ENCODE measurements at regions not wholly inside any gene's neighbourhood (a gene's known extent, or its start where the extent isn't known, plus 50 kb on each side); places are given as distances from the start of the nearest gene placed in this dataset.

DNA sequence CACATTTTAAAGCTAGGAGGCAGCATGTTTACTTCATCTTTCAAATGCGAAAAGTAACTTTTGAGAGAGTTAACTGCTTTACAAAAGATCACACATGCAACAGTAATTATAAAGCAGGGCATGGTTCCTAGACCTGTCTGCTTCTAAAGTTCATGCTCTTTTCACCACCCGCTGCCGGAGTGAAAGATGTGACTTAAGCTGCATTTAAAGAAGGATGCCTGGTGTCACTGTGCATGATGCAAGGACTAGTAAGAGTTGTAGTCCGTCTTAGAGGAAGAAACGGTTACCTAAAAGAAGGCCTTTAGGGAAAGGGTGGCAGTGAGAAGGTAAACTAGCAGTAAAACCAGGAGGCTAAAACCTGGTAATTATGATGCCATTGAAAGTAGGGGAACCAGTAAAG, 1689.1 kb downstream of the KCNT2 start:
- no peak for TF ChIP-seq EZH2 (IDR thresholded peaks at IDR 0.05; ENCODE audit: low read depth)
- TF ChIP-seq, protein P1, sequence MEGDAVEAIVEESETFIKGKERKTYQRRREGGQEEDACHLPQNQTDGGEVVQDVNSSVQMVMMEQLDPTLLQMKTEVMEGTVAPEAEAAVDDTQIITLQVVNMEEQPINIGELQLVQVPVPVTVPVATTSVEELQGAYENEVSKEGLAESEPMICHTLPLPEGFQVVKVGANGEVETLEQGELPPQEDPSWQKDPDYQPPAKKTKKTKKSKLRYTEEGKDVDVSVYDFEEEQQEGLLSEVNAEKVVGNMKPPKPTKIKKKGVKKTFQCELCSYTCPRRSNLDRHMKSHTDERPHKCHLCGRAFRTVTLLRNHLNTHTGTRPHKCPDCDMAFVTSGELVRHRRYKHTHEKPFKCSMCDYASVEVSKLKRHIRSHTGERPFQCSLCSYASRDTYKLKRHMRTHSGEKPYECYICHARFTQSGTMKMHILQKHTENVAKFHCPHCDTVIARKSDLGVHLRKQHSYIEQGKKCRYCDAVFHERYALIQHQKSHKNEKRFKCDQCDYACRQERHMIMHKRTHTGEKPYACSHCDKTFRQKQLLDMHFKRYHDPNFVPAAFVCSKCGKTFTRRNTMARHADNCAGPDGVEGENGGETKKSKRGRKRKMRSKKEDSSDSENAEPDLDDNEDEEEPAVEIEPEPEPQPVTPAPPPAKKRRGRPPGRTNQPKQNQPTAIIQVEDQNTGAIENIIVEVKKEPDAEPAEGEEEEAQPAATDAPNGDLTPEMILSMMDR (conservative IDR thresholded peaks at IDR 0.05): no peak
- Histone ChIP-seq H3K9me2 (ENCODE audit: insufficient read depth) (no peaks in the 10 kb centered on the region), H2AFZ (no peak overlapping the region), H3K9me3 (ENCODE audit: insufficient read depth, low read depth) (no peaks in the 10 kb centered on the region), H3K4me2 (no peak overlapping the region), H3K27me3 (ENCODE audit: insufficient read depth, low read depth) (no peaks in the 10 kb centered on the region), H3K4me3 (no peak overlapping the region), H3K36me3 (ENCODE audit: low read depth) (no peaks in the 10 kb centered on the region), H3K27ac (no peak overlapping the region), H4K20me1 (ENCODE audit: insufficient read depth) (no peaks in the 10 kb centered on the region), H3K4me1 (replicated peaks; ENCODE audit: insufficient read depth) (no peaks in the 10 kb centered on the region), H3K79me2 (ENCODE audit: low read depth) (no peaks in the 10 kb centered on the region), H3F3A (ENCODE audit: insufficient read depth, low read depth) (no peaks in the 10 kb centered on the region)
- intact Hi-C loops (cut with micrococcal nuclease; ENCODE audit: unreplicated experiment): no loop called here
- ChIA-PET POLR2A (ENCODE audit: unreplicated experiment) (no interaction called here), CTCF (no interaction called here)
- DNase-seq: no peak
- BruUV-seq (replicated peaks): no TSS peak

DNA sequence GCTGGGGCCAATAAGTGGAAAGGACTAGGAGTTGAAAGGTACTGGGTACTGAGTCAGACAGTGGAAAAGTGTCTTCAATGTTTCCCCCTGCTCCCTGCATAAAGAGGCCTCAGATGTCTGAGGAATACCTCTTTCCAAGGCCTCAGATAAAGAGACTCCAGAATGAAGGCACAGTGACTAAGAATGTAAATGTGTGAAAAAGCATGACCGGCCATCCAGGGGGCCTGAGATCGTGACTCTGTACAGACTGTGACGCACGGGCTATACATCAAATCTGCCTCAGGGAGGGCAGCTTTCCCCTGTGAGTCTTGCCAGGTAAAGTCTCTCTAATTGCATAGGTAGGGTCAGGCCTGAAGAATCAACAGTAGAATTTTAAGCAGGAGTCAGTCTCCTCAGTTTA, 1690.5 kb downstream of the KCNT2 start:
- no peaks in the 10 kb centered on the region for H3K79me2 ChIP-seq (ENCODE audit: low read depth)
- H3K9me3 ChIP-seq (ENCODE audit: insufficient read depth, low read depth): no peaks in the 10 kb centered on the region
- no peaks in the 10 kb centered on the region for H3F3A ChIP-seq (ENCODE audit: insufficient read depth, low read depth)
- intact Hi-C loops (cut with micrococcal nuclease; ENCODE audit: unreplicated experiment): no loop called here
- H3K27ac ChIP-seq: no peak overlapping the region
- no peak for TF ChIP-seq EZH2 (IDR thresholded peaks at IDR 0.05; ENCODE audit: low read depth)
- TF ChIP-seq, protein P1 (conservative IDR thresholded peaks at IDR 0.05): no peak
- no TSS peak for BruUV-seq (replicated peaks)
- POLR2A ChIA-PET (ENCODE audit: unreplicated experiment): no interaction called here
- H3K36me3 ChIP-seq (ENCODE audit: low read depth): no peaks in the 10 kb centered on the region
- no peaks in the 10 kb centered on the region for H3K9me2 ChIP-seq (ENCODE audit: insufficient read depth)
- DNase-seq: no peak
- no peak overlapping the region for H3K4me3 ChIP-seq
- H3K4me1 ChIP-seq (replicated peaks; ENCODE audit: insufficient read depth): no peaks in the 10 kb centered on the region
- H3K4me2 ChIP-seq: no peak overlapping the region
- H3K27me3 ChIP-seq (ENCODE audit: insufficient read depth, low read depth): no peaks in the 10 kb centered on the region
- CTCF ChIA-PET: no interaction called here
- no peak overlapping the region; the same call in 1 of the 2 replicates for H2AFZ ChIP-seq
- H4K20me1 ChIP-seq (ENCODE audit: insufficient read depth): no peaks in the 10 kb centered on the region

DNA sequence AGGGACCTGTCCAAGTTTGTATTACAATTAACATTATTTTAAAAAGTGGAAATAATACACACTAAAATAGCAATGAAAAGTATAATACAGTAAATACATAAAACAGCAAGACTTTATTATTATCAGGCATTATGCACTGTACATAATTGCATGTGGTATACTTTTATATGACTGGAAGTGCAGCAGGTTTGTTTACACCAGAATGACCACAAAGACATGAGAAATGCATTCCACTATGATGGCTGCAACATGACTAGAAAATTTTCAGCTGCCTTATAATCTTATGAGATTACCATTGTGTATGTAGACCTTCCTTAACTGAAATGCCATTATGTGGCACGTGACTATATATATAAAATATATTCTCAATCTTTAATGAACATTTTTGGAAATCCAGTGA, 1699.6 kb downstream of the KCNT2 start:
- CTCF ChIA-PET: no interaction called here
- H3K27ac ChIP-seq: no peak overlapping the region
- no peak for TF ChIP-seq EZH2 (IDR thresholded peaks at IDR 0.05; ENCODE audit: low read depth)
- TF ChIP-seq, protein P1 (conservative IDR thresholded peaks at IDR 0.05): no peak
- H3K4me2 ChIP-seq: no peak overlapping the region
- no peak overlapping the region for H2AFZ ChIP-seq
- no peaks in the 10 kb centered on the region for H3F3A ChIP-seq (ENCODE audit: insufficient read depth, low read depth)
- H3K4me1 ChIP-seq (replicated peaks; ENCODE audit: insufficient read depth): no peaks in the 10 kb centered on the region
- POLR2A ChIA-PET (ENCODE audit: unreplicated experiment): no interaction called here
- H4K20me1 ChIP-seq (ENCODE audit: insufficient read depth): no peaks in the 10 kb centered on the region
- no peaks in the 10 kb centered on the region for H3K79me2 ChIP-seq (ENCODE audit: low read depth)
- no TSS peak for BruUV-seq (replicated peaks)
- H3K36me3 ChIP-seq (ENCODE audit: low read depth): no peaks in the 10 kb centered on the region
- H3K9me3 ChIP-seq (ENCODE audit: insufficient read depth, low read depth): no peaks in the 10 kb centered on the region
- no peaks in the 10 kb centered on the region for H3K27me3 ChIP-seq (ENCODE audit: insufficient read depth, low read depth)
- no peaks in the 10 kb centered on the region for H3K9me2 ChIP-seq (ENCODE audit: insufficient read depth)
- intact Hi-C loops (cut with micrococcal nuclease; ENCODE audit: unreplicated experiment): no loop called here
- no peak overlapping the region for H3K4me3 ChIP-seq
- DNase-seq: no peak

Measured in PC-9 (cell line).